IPS-20b (cell line): ENCODE measurements at regions not wholly inside any gene's neighbourhood (a gene's known extent, or its start where the extent isn't known, plus 50 kb on each side); places are given as distances from the start of the nearest gene placed in this dataset.
"Not testable (repeated sequence)": the region's sequence is repeated elsewhere in the genome, so short reads cannot be mapped to it uniquely, and the experiment has no call there.

Source experiments
- H3K27ac ChIP-seq: one replicate; pipeline ENCODE4 v1.5.1; 2013; ENCODE audit warnings: low read length
- H3K27me3 ChIP-seq: 2 replicates; pipeline ENCODE4 v1.6.1; 2013; ENCODE audit warnings: mild to moderate bottlenecking, low read length, inconsistent platforms; ENCODE audit not compliant: insufficient read depth
- H3K36me3 ChIP-seq: 2 replicates; pipeline ENCODE4 v1.6.1; 2013; ENCODE audit warnings: low read depth, mild to moderate bottlenecking, inconsistent platforms, low read length, moderate library complexity; ENCODE audit not compliant: insufficient read depth
- H3K4me1 ChIP-seq: 2 replicates; pipeline ENCODE4 v1.6.1; 2013; ENCODE audit warnings: mild to moderate bottlenecking, control low read depth, inconsistent platforms, low read length, moderate library complexity; ENCODE audit not compliant: insufficient read depth
- H3K4me3 ChIP-seq: 2 replicates; pipeline ENCODE4 v1.5.1; 2013; ENCODE audit warnings: mild to moderate bottlenecking, low read length, inconsistent platforms
- H3K9ac ChIP-seq: 2 replicates; pipeline ENCODE4 v1.6.1; 2013; ENCODE audit warnings: low read depth, mild to moderate bottlenecking, inconsistent platforms, low read length, moderate library complexity
- H3K9me3 ChIP-seq: 2 replicates; pipeline ENCODE4 v1.6.1; 2013; ENCODE audit warnings: mild to moderate bottlenecking, low read depth, low read length, inconsistent platforms; ENCODE audit not compliant: insufficient read depth

GRCh38 chr4:147217655-147218054 lies 263.2 kb upstream of the EDNRA start:
- Histone ChIP-seq H3K9me3 (no peaks in the 10 kb centered on the region), H3K4me1 (no peaks in the 10 kb centered on the region), H3K9ac (no peak overlapping the region), H3K36me3 (no peaks in the 10 kb centered on the region), H3K27me3 (no peaks in the 10 kb centered on the region), H3K4me3 (no peak overlapping the region), H3K27ac (no peak overlapping the region)

GRCh38 chr4:147219145-147219544 lies 261.8 kb upstream of the EDNRA start:
- H3K27ac ChIP-seq, result no peak overlapping the region
- no peaks in the 10 kb centered on the region for H3K4me1 ChIP-seq
- no peak overlapping the region for H3K9ac ChIP-seq
- no peak overlapping the region for H3K4me3 ChIP-seq
- H3K36me3 ChIP-seq, result no peaks in the 10 kb centered on the region
- H3K9me3 ChIP-seq, result no peaks in the 10 kb centered on the region
- no peaks in the 10 kb centered on the region for H3K27me3 ChIP-seq

GRCh38 chr4:147220833-147221232 lies 260.1 kb upstream of the EDNRA start:
- no peaks in the 10 kb centered on the region for H3K27me3 ChIP-seq
- H3K27ac ChIP-seq, result no peak overlapping the region
- H3K36me3 ChIP-seq, result no peaks in the 10 kb centered on the region
- H3K9ac ChIP-seq, result no peak overlapping the region
- no peaks in the 10 kb centered on the region for H3K4me1 ChIP-seq
- H3K9me3 ChIP-seq, result no peaks in the 10 kb centered on the region
- H3K4me3 ChIP-seq, result no peak overlapping the region

- Histone ChIP-seq H3K4me3 (no peak overlapping the region), H3K36me3 (no peaks in the 10 kb centered on the region), H3K27me3 (no peaks in the 10 kb centered on the region), H3K4me1 (no peaks in the 10 kb centered on the region), H3K9me3 (no peaks in the 10 kb centered on the region), H3K9ac (no peak overlapping the region), H3K27ac (no peak overlapping the region)
Observed at GRCh38 chr4:147222906-147223305, 258.0 kb upstream of the EDNRA start.

- no peaks in the 10 kb centered on the region for H3K4me1 ChIP-seq
- H3K27me3 ChIP-seq, result no peaks in the 10 kb centered on the region
- H3K9ac ChIP-seq, result no peak overlapping the region
- no peaks in the 10 kb centered on the region for H3K9me3 ChIP-seq
- H3K27ac ChIP-seq, result no peak overlapping the region
- H3K4me3 ChIP-seq, result no peak overlapping the region
- H3K36me3 ChIP-seq, result no peaks in the 10 kb centered on the region
Observed at GRCh38 chr4:147223576-147223975, 257.3 kb upstream of the EDNRA start.

GRCh38 chr4:147236806-147237205 lies 244.1 kb upstream of the EDNRA start:
- Histone ChIP-seq H3K36me3 (no peaks in the 10 kb centered on the region), H3K27ac (no peak overlapping the region), H3K9me3 (no peaks in the 10 kb centered on the region), H3K27me3 (no peaks in the 10 kb centered on the region), H3K9ac (no peak overlapping the region), H3K4me1 (no peaks in the 10 kb centered on the region), H3K4me3 (no peak overlapping the region)

GRCh38 chr4:147244786-147245185 lies 236.1 kb upstream of the EDNRA start:
- H3K9me3 ChIP-seq, result no peaks in the 10 kb centered on the region
- no peaks in the 10 kb centered on the region for H3K36me3 ChIP-seq
- H3K4me1 ChIP-seq, result 0 out of 2 replicates have a peak, but pooled peaks cover 3% of the 10 kb centered on the region
- no peaks in the 10 kb centered on the region for H3K27me3 ChIP-seq
- H3K9ac ChIP-seq, result no peak overlapping the region
- no peak overlapping the region for H3K4me3 ChIP-seq
- no peak overlapping the region for H3K27ac ChIP-seq

GRCh38 chr4:147246096-147246495 lies 234.8 kb upstream of the EDNRA start:
- Histone ChIP-seq H3K27ac (no peak overlapping the region), H3K36me3 (no peaks in the 10 kb centered on the region), H3K4me3 (no peak overlapping the region), H3K4me1 (0 out of 2 replicates have a peak, but pooled peaks cover 3% of the 10 kb centered on the region), H3K27me3 (no peaks in the 10 kb centered on the region), H3K9ac (no peak overlapping the region), H3K9me3 (no peaks in the 10 kb centered on the region)

GRCh38 chr4:147246528-147246927 lies 234.4 kb upstream of the EDNRA start:
- H3K36me3 ChIP-seq, H3K27me3 ChIP-seq, H3K27ac ChIP-seq, H3K4me1 ChIP-seq, H3K9ac ChIP-seq, H3K9me3 ChIP-seq, H3K4me3 ChIP-seq: not testable (repeated sequence)

GRCh38 chr4:147247579-147247978 lies 233.3 kb upstream of the EDNRA start:
- no peak overlapping the region for H3K9ac ChIP-seq
- no peaks in the 10 kb centered on the region; the same call in 1 of the 2 replicates for H3K9me3 ChIP-seq
- no peak overlapping the region for H3K27ac ChIP-seq
- 0 out of 2 replicates have a peak, but pooled peaks cover 3% of the 10 kb centered on the region for H3K4me1 ChIP-seq
- no peaks in the 10 kb centered on the region for H3K27me3 ChIP-seq
- H3K36me3 ChIP-seq, result no peaks in the 10 kb centered on the region
- H3K4me3 ChIP-seq, result no peak overlapping the region

GRCh38 chr4:147250062-147250461 lies 230.8 kb upstream of the EDNRA start:
- Histone ChIP-seq H3K27me3 (no peaks in the 10 kb centered on the region), H3K4me3 (no peak overlapping the region), H3K36me3 (no peaks in the 10 kb centered on the region), H3K9me3 (peaks cover 6% of the 10 kb centered on the region; the same call in 1 of the 2 replicates), H3K4me1 (0 out of 2 replicates have a peak, but pooled peaks cover 3% of the 10 kb centered on the region), H3K27ac (no peak overlapping the region), H3K9ac (no peak overlapping the region)

- not testable (repeated sequence) for H3K27ac ChIP-seq, H3K36me3 ChIP-seq, H3K9ac ChIP-seq, H3K9me3 ChIP-seq, H3K4me1 ChIP-seq, H3K27me3 ChIP-seq, H3K4me3 ChIP-seq
Observed at GRCh38 chr4:147255268-147255667, 225.6 kb upstream of the EDNRA start.

- not testable (repeated sequence) for H3K27me3 ChIP-seq, H3K9ac ChIP-seq, H3K9me3 ChIP-seq, H3K36me3 ChIP-seq, H3K4me3 ChIP-seq, H3K27ac ChIP-seq, H3K4me1 ChIP-seq
Observed at GRCh38 chr4:147259271-147259670, 221.6 kb upstream of the EDNRA start.
